ENCODE measurements at regions not wholly inside any gene's neighbourhood (a gene's known extent, or its start where the extent isn't known, plus 50 kb on each side); places are given as distances from the start of the nearest gene placed in this dataset.
A peak's percentile ranks its signal among the peaks of the same experiment; 100 is the strongest.

GRCh38 chr9:129320575-129321285 is 142.7 kb upstream of the IER5L start:
- TF ChIP-seq MXI1 (IDR thresholded peaks at IDR 0.05; ENCODE audit: low read depth, low read length) = peak; percentile 53; the same call in 1 of the 2 replicates
- TF ChIP-seq, protein P1, sequence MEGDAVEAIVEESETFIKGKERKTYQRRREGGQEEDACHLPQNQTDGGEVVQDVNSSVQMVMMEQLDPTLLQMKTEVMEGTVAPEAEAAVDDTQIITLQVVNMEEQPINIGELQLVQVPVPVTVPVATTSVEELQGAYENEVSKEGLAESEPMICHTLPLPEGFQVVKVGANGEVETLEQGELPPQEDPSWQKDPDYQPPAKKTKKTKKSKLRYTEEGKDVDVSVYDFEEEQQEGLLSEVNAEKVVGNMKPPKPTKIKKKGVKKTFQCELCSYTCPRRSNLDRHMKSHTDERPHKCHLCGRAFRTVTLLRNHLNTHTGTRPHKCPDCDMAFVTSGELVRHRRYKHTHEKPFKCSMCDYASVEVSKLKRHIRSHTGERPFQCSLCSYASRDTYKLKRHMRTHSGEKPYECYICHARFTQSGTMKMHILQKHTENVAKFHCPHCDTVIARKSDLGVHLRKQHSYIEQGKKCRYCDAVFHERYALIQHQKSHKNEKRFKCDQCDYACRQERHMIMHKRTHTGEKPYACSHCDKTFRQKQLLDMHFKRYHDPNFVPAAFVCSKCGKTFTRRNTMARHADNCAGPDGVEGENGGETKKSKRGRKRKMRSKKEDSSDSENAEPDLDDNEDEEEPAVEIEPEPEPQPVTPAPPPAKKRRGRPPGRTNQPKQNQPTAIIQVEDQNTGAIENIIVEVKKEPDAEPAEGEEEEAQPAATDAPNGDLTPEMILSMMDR (IDR thresholded peaks at IDR 0.05) = peak; percentile 33
- TF ChIP-seq RAD21 (IDR thresholded peaks at IDR 0.05; ENCODE audit: low read length) = peak; percentile 66
